CD4-positive, alpha-beta T cell treated with Interleukin-12 subunit alpha and Interleukin-12 subunit beta, for 1 hour (primary cell): ENCODE measurements at regions not wholly inside any gene's neighbourhood (a gene's known extent, or its start where the extent isn't known, plus 50 kb on each side); places are given as distances from the start of the nearest gene placed in this dataset.

Source experiments
- DNase-seq: peaks from one replicate; pipeline ENCODE4 v3.0.0-alpha.2; 2020

- DNase-seq: no peak
Measured at GRCh38 chr1:119310301-119310700, 58.3 kb upstream of the HAO2 start.

GRCh38 chr1:119312500-119312899 lies 56.1 kb upstream of the HAO2 start:
- DNase-seq: no peak

GRCh38 chr1:119314001-119314796 lies 54.4 kb upstream of the HAO2 start:
- DNase-seq: no peak

GRCh38 chr1:119316870-119317416 lies 51.6 kb upstream of the HAO2 start:
- DNase-seq: no peak

- DNase-seq: no peak
Measured at GRCh38 chr1:119318466-119319309, 49.9 kb upstream of the HAO2 start.
